H1 (cell line): ENCODE measurements at regions not wholly inside any gene's neighbourhood (a gene's known extent, or its start where the extent isn't known, plus 50 kb on each side); places are given as distances from the start of the nearest gene placed in this dataset.

ENCODE experiments used
- CREB1 ChIP-seq: IDR thresholded peaks from 2 replicates; pipeline ENCODE4 v1.6.1; 2012; ENCODE audit warnings: inconsistent platforms
- E2F6 ChIP-seq: IDR thresholded peaks from 2 replicates; pipeline ENCODE4 v1.6.1; 2012; ENCODE audit warnings: inconsistent platforms
- RAD21 ChIP-seq, 2 experiments: IDR thresholded peaks in 1 of 2; conservative IDR thresholded peaks in 1 of 2; 2 replicates each; pipeline ENCODE4 v1.6.1; 2011; ENCODE audit warnings: low read depth in 2 of 2, low read length in 2 of 2, improper control_type of control experiment in 1 of 2, inconsistent platforms in 1 of 2, mild to moderate bottlenecking in 1 of 2, moderate library complexity in 1 of 2
- ZNF274 ChIP-seq: IDR thresholded peaks from 2 replicates; pipeline ENCODE4 v1.7.0; 2012; ENCODE audit warnings: low read length, borderline replicate concordance; ENCODE audit errors: extremely low read depth

GRCh38 chr14:40899435-40899834 lies 707.2 kb upstream of the LRFN5 start (continued):
- TF ChIP-seq RAD21 (IDR thresholded peaks at IDR 0.05 in 1 of 2, conservative IDR thresholded peaks at IDR 0.05 in 1 of 2; ENCODE audit: low read depth in 2 of 2, low read length in 2 of 2): no peak
- TF ChIP-seq E2F6: no peak
- TF ChIP-seq CREB1: no peak
- no peak for TF ChIP-seq ZNF274
